Heart right ventricle (tissue), 16 donors: ENCODE measurements at regions not wholly inside any gene's neighbourhood (a gene's known extent, or its start where the extent isn't known, plus 50 kb on each side); places are given as distances from the start of the nearest gene placed in this dataset.

Source experiments
- ATAC-seq, 8 donors: fragments of 200-7000 bp; cut with Tn5 transposase; one replicate each; pipeline ENCODE4 v1.9.1; 2020; ENCODE audit warnings: mild to moderate bottlenecking in 8 of 8, moderate library complexity in 8 of 8, moderate number of reproducible peaks in 1 of 8
- DNase-seq, 2 donors: peaks; one replicate each; pipeline ENCODE4 v3.0.0-alpha.2; 2020
- H3K27ac ChIP-seq, 10 donors: fragments of 200-600 bp; sonication (generic) in 2 of 10; one replicate each; pipeline versions ENCODE4 v1.5.0 to v1.8.0; 2020 to 2022; ENCODE audit warnings: mild to moderate bottlenecking in 3 of 10
- H3K27me3 ChIP-seq, 7 donors: fragments of 200-600 bp; one replicate each; pipeline ENCODE4 v1.8.0; 2021 to 2022; ENCODE audit warnings: mild to moderate bottlenecking in 2 of 7
- H3K36me3 ChIP-seq, 9 donors: fragments of 200-600 bp; sonication (generic) in 1 of 9; one replicate each; pipeline versions ENCODE4 v1.5.0 to v1.8.0; 2020 to 2022; ENCODE audit warnings: mild to moderate bottlenecking in 2 of 9
- H3K4me1 ChIP-seq, 9 donors: fragments of 200-600 bp; sonication (generic) in 1 of 9; one replicate each; pipeline versions ENCODE4 v1.5.0 to v1.8.0; 2020 to 2022; ENCODE audit warnings: mild to moderate bottlenecking in 4 of 9
- H3K4me3 ChIP-seq, 10 donors: fragments of 200-600 bp; sonication (generic) in 2 of 10; one replicate each; pipeline versions ENCODE4 v1.5.0 to v1.8.0; 2020 to 2022; ENCODE audit warnings: mild to moderate bottlenecking in 7 of 10, moderate library complexity in 2 of 10
- H3K9me3 ChIP-seq, 11 donors: fragments of 200-600 bp in 10 of 11; sonication (generic) in 2 of 11; one replicate each; pipeline versions ENCODE4 v1.5.0 to v1.8.0; 2013 to 2022; ENCODE audit warnings: mild to moderate bottlenecking in 2 of 11, control low read depth in 1 of 11, moderate library complexity in 1 of 11
- CTCF ChIP-seq, 9 donors: fragments of 200-600 bp; sonication (generic) in 2 of 9; IDR thresholded peaks; one replicate each; pipeline versions ENCODE4 v1.5.0 to v1.8.0; 2021 to 2022; ENCODE audit warnings: antibody characterized with exemption in 9 of 9, mild to moderate bottlenecking in 5 of 9, moderate library complexity in 1 of 9
- WGBS, 2 donors: extraction: QIAGEN DNeasy Blood & Tissue Kit; methylation state at CpG; one replicate each; pipeline ENCODE4 v1.1.7; 2013; ENCODE audit warnings: inconsistent platforms in 1 of 2; 5-methylcytosine and 5-hydroxymethylcytosine counted together
- intact Hi-C, 10 donors: fragments of 100-400 bp; cut with DNase I; formaldehyde crosslinking; loops; one replicate each; pipeline versions ENCODE4 v1.11.1 to v1.14.2; 2022
- donor health status: Arrhythmogenic right ventricular cardiomyopathy.
- donor health status: ischemic (EF 13 %, LVEDD 7.1; RV severe dilation, severe dysfunction).
- donor health status: healthy with polysubstance abuse.
- donor health status: DM: no; HTN: yes; CAD: no.
- donor health status: DM: no; HTN: no; CAD: no.
- donor health status: ischemic (EF 25% LVEDD 6.9; RV normal size, moderate dysfunction).
- donor health status: ischemic (EF 25% LVEDD 5.7; RV mildly dilated, moderate dysfunction).
- donor health status: healthy.
- donor health status: DM: yes; HTN: yes; CAD: no.
- donor health status: Ischemic cardiomyopathy.
- donor health status: ischemic (EF 35%, LVEDD 5.7; RV mildly dilated, moderate dysfunction).
- donor health status: nonischemic (EF 11% LVEDD 7.7; RV severe dilation, severe dysfunction).
- donor health status: DM: yes; HTN: yes; CAD: no.
- donor health status: PGD.
- donor health status: ischemic (EF 29% LVEDD 5.4; RV normal size, mild dysfunction).
- donor health status: nonischemic (EF 23%, LVEDD 6.1; RV moderate dilation, normal function).

DNA sequence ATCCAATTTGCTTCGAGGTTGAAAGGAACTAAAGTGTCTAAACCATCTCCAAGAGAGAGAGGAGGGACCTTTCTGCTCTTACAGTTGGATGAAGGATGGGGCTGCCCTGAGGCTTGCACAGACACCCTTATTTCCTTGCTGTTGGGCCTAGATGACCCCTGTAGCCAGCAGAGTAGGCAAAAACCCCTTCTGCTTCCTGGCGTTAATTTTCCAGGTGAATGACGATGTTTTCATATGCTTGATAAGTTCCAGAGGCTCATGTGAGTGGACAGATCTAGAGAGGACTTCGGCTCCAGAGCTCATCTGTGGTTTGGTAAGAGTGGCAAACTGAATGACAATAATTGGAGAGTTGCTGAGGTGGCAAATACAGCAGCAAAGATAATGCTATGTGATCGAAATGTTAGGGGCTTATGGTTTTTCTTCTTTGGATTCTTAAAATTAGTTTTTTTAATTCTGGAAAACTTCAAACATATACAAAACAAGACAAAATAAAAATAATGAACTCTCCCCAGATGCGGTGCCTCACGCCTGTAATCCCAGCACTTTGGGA, 98.6 kb upstream of the MAP4K3 start:
- H3K27ac ChIP-seq, result no peak overlapping the region
- intact Hi-C loops, result no loop called here
- no peak overlapping the region for H3K4me3 ChIP-seq
- no peak for ATAC-seq
- H3K9me3 ChIP-seq, result no peaks in the 10 kb centered on the region
- no peak for TF ChIP-seq CTCF (IDR thresholded peaks at IDR 0.05)
- no peaks in the 10 kb centered on the region for H3K36me3 ChIP-seq
- WGBS, 2 donors, result 81 to 88% methylated on average over 7 of the region's 7 CpGs
- H3K4me1 ChIP-seq, result peaks cover 0 to 33% (median 11%) of the 10 kb centered on the region in 9 donors
- H3K27me3 ChIP-seq, result no peaks in the 10 kb centered on the region
- DNase-seq, result no peak

DNA sequence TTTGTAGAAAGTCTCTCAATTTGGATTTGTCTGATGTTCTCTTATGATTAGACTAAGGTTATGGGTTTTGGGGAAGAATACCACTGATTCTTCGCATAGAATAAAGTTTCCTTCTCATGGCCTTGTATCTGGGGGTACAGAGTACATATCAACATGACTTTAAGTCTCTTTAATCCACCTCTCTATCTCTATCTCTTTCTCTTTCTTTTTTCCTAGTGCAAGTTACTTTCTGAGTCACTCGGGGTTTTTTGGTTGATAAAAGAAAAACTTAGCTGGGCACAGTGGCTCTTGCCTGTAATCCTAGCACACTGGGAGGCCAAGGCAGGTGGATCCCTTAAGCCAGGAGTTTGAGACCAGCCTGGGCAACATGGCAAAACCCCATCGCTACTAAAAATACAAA, 100.1 kb upstream of the MAP4K3 start:
- DNase-seq, result no peak

GRCh38 chr2:39538718-39539117, 101.6 kb upstream of the MAP4K3 start:
- TF ChIP-seq CTCF (IDR thresholded peaks at IDR 0.05), result no peak
- intact Hi-C loops, result no loop called here
- no peak for ATAC-seq

More for the DNA sequence above, 100.1 kb upstream of the MAP4K3 start:
- 99 to 100% methylated on average over 3 of the region's 3 CpGs for WGBS, 2 donors
- H3K27me3 ChIP-seq, result no peaks in the 10 kb centered on the region
- intact Hi-C loops, result no loop called here
- no peak for ATAC-seq
- no peaks in the 10 kb centered on the region for H3K9me3 ChIP-seq
- no peak for TF ChIP-seq CTCF (IDR thresholded peaks at IDR 0.05)
- H3K27ac ChIP-seq, result no peak overlapping the region
- no peak overlapping the region for H3K4me3 ChIP-seq
- peaks cover 0 to 42% (median 15%) of the 10 kb centered on the region in 9 donors for H3K4me1 ChIP-seq
- no peaks in the 10 kb centered on the region for H3K36me3 ChIP-seq

DNA sequence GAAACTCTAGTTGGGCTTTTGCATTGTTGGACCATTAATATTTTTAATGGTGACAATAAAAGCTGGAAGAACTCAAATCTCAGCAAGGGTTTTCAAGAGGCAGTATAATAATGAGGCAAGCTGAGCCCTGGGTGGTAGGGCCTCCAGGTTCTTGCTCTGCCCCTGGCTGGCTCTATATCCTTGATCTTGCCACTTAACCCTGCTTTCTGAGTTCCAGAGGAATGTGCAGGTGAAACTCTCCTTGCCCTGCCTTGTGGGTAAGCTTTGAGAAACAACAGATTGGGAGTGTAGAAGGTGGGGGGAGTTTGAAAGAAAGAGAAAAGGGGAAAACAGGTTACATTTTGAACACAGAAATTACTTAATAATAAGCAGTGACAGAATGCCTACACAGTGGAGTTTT, 103.3 kb upstream of the MAP4K3 start:
- Histone ChIP-seq H3K36me3 (no peaks in the 10 kb centered on the region), H3K27me3 (no peaks in the 10 kb centered on the region), H3K9me3 (no peaks in the 10 kb centered on the region), H3K27ac (peak overlapping the region; percentile 64 to 91 (median 80)), H3K4me3 (no peak overlapping the region), H3K4me1 (peaks cover 0 to 32% (median 15%) of the 10 kb centered on the region in 9 donors)
- TF ChIP-seq CTCF (IDR thresholded peaks at IDR 0.05), result no peak
- intact Hi-C loops, result no loop called here
- ATAC-seq, result no peak
- DNase-seq, result no peak

More at GRCh38 chr2:39538718-39539117, 101.6 kb upstream of the MAP4K3 start:
- H3K4me3 ChIP-seq, result no peak overlapping the region
- DNase-seq, result no peak
- no peak overlapping the region for H3K27ac ChIP-seq
- no peaks in the 10 kb centered on the region for H3K9me3 ChIP-seq
- no peaks in the 10 kb centered on the region for H3K36me3 ChIP-seq
- H3K4me1 ChIP-seq, result peaks cover 0 to 40% (median 15%) of the 10 kb centered on the region in 9 donors
- H3K27me3 ChIP-seq, result no peaks in the 10 kb centered on the region
